NOMO-1 treated with DMSO at 0.1 percent for 48 hours (cell line): ENCODE measurements at regions not wholly inside any gene's neighbourhood (a gene's known extent, or its start where the extent isn't known, plus 50 kb on each side); places are given as distances from the start of the nearest gene placed in this dataset.
"Not testable (repeated sequence)": the region's sequence is repeated elsewhere in the genome, so short reads cannot be mapped to it uniquely, and the experiment has no call there.

Experiments used
- DNase-seq: peaks from one replicate; lab custom pipeline; 2025; ENCODE audit not compliant: unreplicated experiment; lab: John Stamatoyannopoulos, UW

DNA sequence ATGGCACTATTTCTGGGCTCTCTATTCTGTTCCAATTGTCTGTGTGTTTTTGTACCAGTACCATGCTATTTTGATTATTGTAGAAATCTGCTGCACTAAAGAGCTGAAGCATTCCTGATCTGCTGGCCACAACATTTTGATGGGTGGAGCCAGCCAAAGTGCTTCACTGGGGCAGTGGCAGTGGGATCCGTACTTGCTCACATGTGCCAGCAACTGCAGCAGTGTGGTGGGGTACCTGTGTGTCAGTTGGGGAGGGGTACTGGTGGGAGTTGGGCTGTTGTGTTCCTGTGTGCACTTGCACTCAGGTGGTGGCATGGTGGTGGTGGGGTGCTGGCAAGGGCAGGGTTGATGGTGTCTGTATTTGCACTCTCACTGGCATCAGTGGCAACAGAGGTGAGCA lies 204.6 kb upstream of the ALG10 start:
- no peak for DNase-seq

DNA sequence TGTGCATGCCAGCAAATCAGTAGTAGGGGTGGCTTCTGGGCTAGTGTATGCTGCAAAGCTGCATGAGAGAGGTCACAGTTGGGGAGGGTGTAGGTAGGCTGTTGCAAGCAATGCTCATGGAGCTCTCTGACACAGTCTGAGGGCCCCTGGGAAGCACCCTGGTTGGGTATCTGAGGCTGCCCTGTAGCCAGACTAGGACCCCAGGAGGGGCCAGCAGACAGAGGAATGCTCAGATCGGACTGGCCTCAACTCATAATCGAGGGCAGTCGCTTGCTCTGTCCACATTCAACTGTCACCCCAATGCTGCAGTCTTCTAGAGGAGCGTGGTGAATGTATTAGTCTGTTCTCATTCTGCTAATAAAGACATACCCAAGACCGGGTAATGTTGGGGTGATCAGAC lies 204.0 kb upstream of the ALG10 start:
- no peak for DNase-seq

DNA sequence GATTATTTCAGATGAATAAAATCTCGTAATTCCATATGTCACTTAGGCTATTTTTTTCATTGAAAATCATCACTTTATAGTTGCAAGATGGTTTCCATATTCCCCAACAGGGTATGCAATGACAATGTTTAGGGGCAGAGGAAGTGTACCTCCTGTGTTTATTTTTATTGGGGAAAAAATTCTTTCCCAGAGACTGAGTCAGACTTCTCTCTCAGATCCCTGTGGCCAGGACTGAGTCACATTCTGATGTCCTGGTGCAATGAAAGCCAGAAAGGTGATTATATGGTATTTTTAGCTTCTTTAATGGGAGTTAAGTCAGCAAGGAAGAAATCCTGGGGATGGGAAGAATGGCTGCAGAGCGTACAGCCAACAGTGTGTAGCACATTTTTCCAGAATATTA lies 196.9 kb upstream of the ALG10 start:
- no peak for DNase-seq

DNA sequence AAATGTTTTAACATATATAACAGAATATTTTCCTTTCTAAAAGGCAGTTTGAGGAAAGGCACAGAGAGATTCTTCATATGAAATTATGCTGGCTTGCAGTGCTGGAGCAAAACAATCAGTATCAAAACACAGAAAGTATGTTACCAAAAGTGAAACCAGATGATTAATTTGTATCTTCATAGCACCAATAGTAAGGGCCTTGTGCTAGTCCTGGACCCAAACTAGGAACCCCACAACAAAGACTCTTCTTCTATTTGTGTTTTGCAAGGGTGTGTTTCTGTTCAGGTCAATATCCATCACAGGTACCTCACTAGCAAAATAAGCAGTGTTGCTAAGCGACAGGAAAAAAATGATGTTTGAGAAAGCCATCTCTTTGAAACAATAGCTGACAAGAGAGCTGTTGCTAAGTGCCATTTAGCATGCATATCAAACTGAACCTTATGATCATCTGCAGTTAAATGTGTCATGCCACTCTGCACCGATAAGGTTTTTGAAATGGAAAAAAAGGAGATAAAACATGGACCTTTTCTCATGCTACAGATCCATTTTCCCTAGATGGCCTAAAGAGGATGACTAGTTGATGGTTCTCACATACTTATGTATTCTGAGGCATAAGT lies 196.2 kb upstream of the ALG10 start:
- no peak for DNase-seq

DNA sequence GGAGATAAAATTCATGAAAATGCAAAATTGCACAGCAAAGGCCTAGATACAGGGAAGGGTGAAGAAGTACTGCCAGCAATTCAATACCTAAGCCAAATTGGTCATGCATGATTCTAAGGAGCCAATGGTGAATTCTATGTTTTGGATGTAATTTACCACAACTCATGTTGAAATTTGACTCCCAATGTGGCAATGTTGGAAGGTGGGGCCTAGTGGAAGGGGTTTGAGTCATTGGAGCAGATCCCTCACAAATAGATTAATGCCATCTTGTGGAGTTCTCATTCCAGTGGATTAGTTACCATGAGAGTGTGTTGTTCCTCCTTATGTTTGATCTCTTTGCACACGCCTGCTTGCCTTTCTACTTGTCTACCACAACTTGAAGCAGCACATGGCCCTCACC lies 194.0 kb upstream of the ALG10 start:
- DNase-seq: no peak

DNA sequence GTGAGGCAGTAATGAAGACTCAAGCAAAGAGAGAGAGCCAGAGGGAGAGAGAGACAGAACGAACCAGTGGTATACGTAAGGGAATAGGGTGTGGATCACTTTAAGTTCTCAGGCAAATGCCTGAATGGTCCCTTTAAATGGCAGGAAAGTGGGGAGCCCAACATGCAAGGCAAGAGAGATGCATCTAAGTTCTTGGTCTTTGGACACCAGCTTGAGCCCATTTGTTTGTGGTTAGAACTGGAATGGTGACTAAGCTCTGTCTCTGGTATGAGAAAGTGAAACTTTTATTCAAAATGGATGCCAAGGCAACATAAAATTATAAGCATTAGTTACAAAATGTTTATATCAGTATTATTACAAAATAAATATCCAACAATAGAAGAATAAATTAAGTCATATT lies 192.2 kb upstream of the ALG10 start:
- no peak for DNase-seq

DNA sequence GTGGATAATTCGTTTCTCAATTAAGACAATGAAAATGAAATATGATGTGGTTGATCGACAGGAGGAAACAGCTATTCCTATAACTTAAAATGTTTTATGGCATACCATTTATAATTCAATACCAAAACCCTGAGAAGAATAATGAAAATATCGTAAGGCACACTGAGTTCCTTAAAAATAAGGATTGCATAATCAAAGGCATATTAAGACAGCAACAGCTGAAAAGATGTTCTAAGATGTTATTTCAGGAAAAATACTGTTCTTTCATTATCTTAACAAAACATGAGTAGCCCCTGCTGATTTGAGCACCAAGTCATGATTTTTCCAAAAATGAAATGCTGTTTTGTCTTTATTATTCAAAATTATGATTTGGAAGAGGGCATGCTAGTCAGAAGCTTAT lies 189.4 kb upstream of the ALG10 start:
- no peak for DNase-seq

DNA sequence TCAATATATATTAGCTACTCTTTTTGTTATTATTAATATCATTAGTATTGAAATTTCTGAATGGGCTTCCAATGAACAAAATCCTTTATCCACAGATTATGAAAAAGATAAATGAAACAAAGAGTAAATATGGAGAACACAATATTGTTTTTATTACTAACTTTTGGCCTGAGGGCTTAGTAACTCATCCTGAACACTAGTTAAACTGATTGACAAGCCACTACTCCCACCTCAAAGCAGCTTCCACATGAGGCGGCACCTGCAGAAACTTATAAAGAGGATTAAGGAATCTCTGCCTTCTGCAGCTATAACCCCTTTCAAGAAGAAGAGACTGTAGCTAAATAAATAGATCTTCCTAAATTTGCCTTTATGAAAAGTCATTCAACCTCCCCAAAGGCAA lies 187.6 kb upstream of the ALG10 start:
- DNase-seq: no peak

DNA sequence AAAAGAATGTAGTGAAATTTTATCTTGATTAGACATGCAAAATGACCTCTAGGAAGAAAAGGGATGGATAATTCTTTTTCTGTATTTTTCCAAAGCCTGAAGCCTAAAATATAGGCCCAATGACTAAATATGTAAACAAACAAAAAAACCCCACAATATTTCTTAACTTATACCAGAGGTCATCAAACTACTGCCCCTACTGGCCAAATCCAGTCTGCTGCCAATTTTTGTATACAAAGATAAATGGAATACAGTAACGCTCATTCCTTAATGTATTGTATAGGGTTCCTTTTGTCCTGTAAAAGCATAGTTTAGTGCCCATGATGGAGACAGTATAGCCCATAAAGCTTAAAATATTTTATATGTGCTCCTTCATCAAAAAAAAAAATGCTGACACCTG lies 145.7 kb upstream of the ALG10 start:
- DNase-seq: no peak

DNA sequence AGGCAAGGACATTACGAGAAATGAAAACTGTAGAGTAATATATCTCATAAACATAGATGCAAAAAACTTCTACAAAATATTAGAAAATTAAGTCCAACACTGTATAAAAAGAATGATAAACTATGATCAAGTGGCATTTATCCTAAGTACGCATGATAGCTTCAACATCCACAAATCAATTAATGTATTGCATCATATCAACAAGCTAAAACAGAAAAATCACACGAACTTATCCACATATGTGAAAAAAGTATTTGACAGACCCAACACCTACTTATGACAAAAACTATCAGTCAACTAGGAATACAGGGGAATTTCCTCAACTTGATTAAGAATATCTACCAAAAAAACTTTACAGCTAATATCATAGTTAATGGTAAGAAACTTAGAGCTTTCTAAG lies 129.9 kb upstream of the ALG10 start:
- no peak for DNase-seq

DNA sequence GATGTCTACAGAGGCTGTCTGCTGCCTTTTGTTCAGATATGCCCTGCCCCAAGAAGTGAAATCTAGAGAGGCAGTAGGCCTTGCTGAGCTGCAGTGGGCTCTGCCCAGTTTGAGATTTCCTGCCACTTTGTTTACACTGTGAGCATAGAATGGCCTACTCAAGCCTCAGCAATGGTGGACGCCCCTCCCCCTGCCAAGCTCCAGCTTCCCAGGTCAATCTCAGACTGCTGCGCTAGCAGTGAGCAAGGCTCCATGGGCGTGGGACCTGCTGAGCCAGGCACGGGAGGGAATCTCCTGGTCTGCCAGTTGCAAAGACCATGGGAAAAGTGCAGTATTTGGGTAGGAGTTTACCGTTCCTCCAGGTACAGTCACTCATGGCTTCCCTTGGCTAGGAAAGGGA lies 101.8 kb upstream of the ALG10 start:
- not testable (repeated sequence) for DNase-seq

DNA sequence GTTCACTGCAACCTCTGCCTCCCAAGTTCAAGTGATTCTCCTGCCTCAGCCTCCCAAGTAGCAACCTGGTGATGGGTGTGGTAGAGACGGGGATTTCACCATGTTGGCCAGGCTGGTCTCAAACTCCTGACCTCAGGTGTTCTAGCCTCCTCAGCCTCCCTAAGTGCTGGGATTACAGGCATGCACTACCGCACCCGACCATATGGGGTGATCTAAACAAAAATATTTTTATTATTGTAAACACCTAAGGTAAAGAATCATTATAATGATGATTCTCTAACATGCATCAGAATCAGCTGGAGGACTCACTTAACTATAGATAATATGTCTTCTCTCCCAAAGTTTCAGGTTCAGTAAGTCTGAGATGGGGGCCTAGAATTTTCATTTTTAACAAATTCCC lies 96.2 kb upstream of the ALG10 start:
- no peak for DNase-seq

DNA sequence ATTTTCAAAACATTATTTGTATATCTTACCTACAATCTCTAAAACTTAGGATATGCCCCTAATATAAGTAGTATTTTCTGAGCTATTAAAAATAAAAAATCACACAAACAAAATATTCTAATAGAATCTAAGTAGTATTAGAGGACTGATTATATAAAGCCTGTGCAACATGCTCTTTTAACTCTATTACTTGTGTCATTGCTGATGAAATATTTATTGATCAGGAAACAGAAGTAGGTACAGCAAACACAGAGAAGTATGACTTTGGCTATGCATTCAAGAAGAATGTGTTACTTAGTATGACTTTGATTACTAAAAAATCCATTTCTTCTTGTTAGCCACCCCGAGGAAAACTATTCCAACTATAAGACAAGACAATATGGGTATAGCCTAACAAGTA lies 84.6 kb upstream of the ALG10 start:
- not testable (repeated sequence) for DNase-seq

DNA sequence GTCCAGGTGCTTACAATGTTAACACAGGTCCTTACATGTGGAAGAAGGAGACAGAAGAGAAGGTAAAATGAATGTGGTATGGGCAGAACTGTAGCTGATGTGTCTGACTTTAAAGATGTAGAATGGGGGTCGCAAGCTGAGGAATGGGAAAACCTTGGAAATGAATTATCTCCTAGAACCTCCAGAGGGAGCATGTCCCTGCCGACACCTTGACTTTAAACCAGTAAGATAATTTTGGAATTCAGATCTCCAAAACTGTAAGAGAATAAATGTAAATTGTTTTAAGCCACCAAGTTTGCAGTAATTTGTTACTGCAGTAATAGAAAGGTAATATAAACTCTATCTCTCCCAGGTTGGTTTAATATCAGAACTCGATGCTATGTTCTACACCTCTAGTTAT lies 80.1 kb upstream of the ALG10 start:
- no peak for DNase-seq

DNA sequence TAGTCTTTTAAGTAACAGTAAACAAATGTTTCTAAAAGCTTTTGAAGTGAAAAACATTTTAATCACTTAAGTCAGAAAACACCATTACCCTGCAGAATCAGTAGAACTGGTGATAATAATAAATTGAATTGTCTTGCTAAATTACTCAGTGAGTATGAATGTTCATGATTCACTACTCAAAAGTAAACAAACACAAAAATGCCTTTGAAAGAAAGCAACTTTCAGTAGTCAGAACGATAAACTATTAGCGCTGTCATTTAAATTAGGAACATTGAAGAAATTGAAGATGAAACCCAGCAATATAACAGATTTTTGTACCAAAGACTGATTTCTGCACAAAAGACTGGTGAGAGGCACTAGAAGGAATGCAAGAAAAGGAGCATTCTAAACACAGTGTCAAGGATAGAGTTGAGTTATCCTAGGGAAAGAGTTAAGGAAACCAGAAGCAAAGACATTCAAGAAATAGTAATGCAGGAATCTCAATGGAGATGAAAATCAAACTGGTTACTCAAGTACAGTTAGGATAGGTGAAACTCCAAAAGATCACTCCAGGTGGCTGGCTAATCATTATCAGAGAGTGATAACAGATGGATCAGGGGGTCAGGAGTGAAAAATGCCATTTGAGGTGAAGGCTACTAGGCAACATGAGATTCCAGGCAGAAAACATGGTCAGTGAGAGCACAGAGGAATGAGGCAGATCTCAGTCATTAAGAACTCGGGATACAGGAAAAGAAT lies 77.4 kb upstream of the ALG10 start:
- no peak for DNase-seq

DNA sequence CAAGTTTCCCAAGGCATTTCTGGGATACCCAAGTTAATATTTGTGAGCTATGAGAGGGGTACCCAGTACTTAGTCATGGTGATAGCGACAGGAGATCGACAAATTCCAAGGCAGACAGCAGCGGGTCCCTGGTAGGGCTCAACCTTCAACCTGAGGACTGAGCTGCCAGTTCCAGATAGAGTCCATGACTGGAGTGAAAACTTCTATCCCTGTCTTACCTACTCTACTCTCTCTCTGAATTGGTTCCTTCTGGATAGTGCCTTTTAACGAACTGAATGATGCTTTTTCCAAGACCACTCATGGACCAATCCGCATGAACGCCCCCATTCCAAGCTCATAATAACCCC lies 76.9 kb upstream of the ALG10 start:
- DNase-seq: no peak

DNA sequence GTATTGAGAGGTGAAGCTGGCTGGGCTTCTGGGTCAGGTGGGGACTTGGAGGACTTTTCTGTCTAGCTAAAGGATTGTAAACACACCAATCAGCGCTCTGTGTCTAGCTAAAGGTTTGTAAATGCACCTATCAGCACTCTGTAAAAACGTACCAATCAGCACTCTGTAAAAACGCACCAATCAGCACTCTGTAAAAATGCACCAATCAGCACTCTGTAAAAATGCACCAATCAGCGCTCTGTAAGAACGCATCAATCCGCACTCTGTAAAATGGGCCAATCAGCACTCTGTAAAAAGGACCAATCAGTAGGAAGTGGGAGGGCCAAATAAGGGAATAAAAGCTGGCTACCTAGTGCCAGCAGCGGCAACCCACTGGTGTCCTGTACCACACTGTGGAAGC lies 56.1 kb upstream of the ALG10 start:
- not testable (repeated sequence) for DNase-seq

DNA sequence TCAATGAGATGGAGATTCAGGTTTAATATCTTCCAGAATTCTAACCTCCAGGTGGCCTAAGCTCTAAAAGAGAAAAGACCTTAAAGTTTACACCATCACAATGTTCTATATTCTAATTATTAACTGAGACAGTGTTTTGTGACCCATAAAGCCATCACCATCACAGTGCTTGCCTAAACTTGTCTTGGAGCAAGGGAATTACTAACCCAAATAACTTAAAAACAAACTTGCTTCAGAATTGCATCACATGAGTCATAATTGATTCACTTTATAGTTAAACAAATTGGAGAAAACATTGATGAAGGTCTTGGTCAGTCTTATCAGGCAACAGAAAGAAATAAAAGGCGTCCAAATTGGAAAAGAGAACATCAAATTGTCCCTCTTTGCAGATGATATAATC lies 54.5 kb upstream of the ALG10 start:
- DNase-seq: no peak
